Adrenal gland (tissue), 5 donors: ENCODE measurements at regions not wholly inside any gene's neighbourhood (a gene's known extent, or its start where the extent isn't known, plus 50 kb on each side); places are given as distances from the start of the nearest gene placed in this dataset.

Experiments
- CTCF ChIP-seq, 6 experiments: fragments of 450-650 bp in 4 of 6; fragments of 200-600 bp in 2 of 6; sonication (generic) in 1 of 6; IDR thresholded peaks; 1 replicate in 5 of 6; 2 replicates in 1 of 6; pipeline versions ENCODE4 v1.5.1 to v1.8.0; 2016 to 2021; ENCODE audit warnings: antibody characterized with exemption in 6 of 6, mild to moderate bottlenecking in 2 of 6, moderate library complexity in 1 of 6
- POLR2A ChIP-seq, 2 donors: fragments of 450-650 bp; IDR thresholded peaks; one replicate each; pipeline ENCODE4 v1.6.1; 2017; ENCODE audit warnings: antibody characterized with exemption in 2 of 2, mild to moderate bottlenecking in 2 of 2, moderate library complexity in 1 of 2
- donor health status: DM: no; HTN: no; CAD: no.

- TF ChIP-seq CTCF (IDR thresholded peaks at IDR 0.05) (no peak), POLR2A (IDR thresholded peaks at IDR 0.05) (no peak)
Measured at GRCh38 chr9:109934136-109934856, 154.3 kb downstream of the PALM2AKAP2 start.
